Anterior cingulate cortex (tissue), 58 donors: ENCODE measurements at regions not wholly inside any gene's neighbourhood (a gene's known extent, or its start where the extent isn't known, plus 50 kb on each side); places are given as distances from the start of the nearest gene placed in this dataset.
"Not testable (repeated sequence)": the region's sequence is repeated elsewhere in the genome, so short reads cannot be mapped to it uniquely, and the experiment has no call there.

Experiments
- DNase-seq, 58 donors: peaks; one replicate each; lab custom pipeline; 2025; lab: John Stamatoyannopoulos, UW

GRCh38 chr3:74921676-74922075 lies 307.2 kb upstream of the CNTN3 start:
- DNase-seq = no peak

GRCh38 chr3:74920721-74921350 lies 306.4 kb upstream of the CNTN3 start:
- DNase-seq = no peak

- no peak for DNase-seq
Observed at GRCh38 chr3:74916696-74917095, 302.2 kb upstream of the CNTN3 start.

- no peak for DNase-seq
Observed at GRCh38 chr3:74906181-74906580, 291.7 kb upstream of the CNTN3 start.

GRCh38 chr3:74905478-74905877 lies 291.0 kb upstream of the CNTN3 start:
- DNase-seq = no peak

- no peak for DNase-seq
Observed at GRCh38 chr3:74904646-74905045, 290.2 kb upstream of the CNTN3 start.

- DNase-seq = not testable (repeated sequence)
Observed at GRCh38 chr3:74899796-74900516, 285.5 kb upstream of the CNTN3 start.

- no peak for DNase-seq
Observed at GRCh38 chr3:74897006-74897405, 282.5 kb upstream of the CNTN3 start.

- DNase-seq = no peak
Observed at GRCh38 chr3:74891312-74891711, 276.9 kb upstream of the CNTN3 start.

- DNase-seq = no peak
Observed at GRCh38 chr3:74883690-74884089, 269.2 kb upstream of the CNTN3 start.

GRCh38 chr3:74883222-74883621 lies 268.8 kb upstream of the CNTN3 start:
- no peak for DNase-seq

- DNase-seq = no peak
Observed at GRCh38 chr3:74880237-74880636, 265.8 kb upstream of the CNTN3 start.

- DNase-seq = no peak
Observed at GRCh38 chr3:74866357-74867030, 252.0 kb upstream of the CNTN3 start.

GRCh38 chr3:74862476-74862875 lies 248.0 kb upstream of the CNTN3 start:
- DNase-seq = peak in 11 of 58 donors; percentile 0 to 28 (median 3)

GRCh38 chr3:74861211-74861610 lies 246.8 kb upstream of the CNTN3 start:
- no peak for DNase-seq

- DNase-seq = no peak
Observed at GRCh38 chr3:74858086-74858485, 243.6 kb upstream of the CNTN3 start.

- no peak for DNase-seq
Observed at GRCh38 chr3:74850381-74850780, 235.9 kb upstream of the CNTN3 start.

GRCh38 chr3:74847093-74847492 lies 232.6 kb upstream of the CNTN3 start:
- no peak for DNase-seq

GRCh38 chr3:74845081-74845480 lies 230.6 kb upstream of the CNTN3 start:
- DNase-seq = no peak

- DNase-seq = no peak
Observed at GRCh38 chr3:74844428-74844827, 230.0 kb upstream of the CNTN3 start.

- DNase-seq = no peak
Observed at GRCh38 chr3:74842649-74843048, 228.2 kb upstream of the CNTN3 start.

GRCh38 chr3:74842141-74842540 lies 227.7 kb upstream of the CNTN3 start:
- DNase-seq = no peak
